Psoas muscle (tissue), 7 donors: ENCODE measurements at regions not wholly inside any gene's neighbourhood (a gene's known extent, or its start where the extent isn't known, plus 50 kb on each side); places are given as distances from the start of the nearest gene placed in this dataset.

Source experiments
- ATAC-seq, 4 donors: fragments of 200-7000 bp; cut with Tn5 transposase; one replicate each; pipeline ENCODE4 v1.9.1; 2020; ENCODE audit warnings: moderate library complexity in 3 of 4, mild to moderate bottlenecking in 2 of 4
- DNase-seq, 2 donors: peaks; one replicate each; pipeline ENCODE4 v3.0.0-alpha.2; 2020
- H3K27ac ChIP-seq: fragments of 200-600 bp; one replicate; pipeline ENCODE4 v1.8.0; 2022
- H3K27me3 ChIP-seq, 3 donors: fragments of 200-600 bp in 1 of 3; one replicate each; pipeline versions ENCODE4 v1.6.1 to v1.8.0; 2013 to 2022; ENCODE audit warnings: low read length in 2 of 3, mild to moderate bottlenecking in 2 of 3, moderate library complexity in 1 of 3; ENCODE audit not compliant: insufficient read depth in 3 of 3
- H3K36me3 ChIP-seq, 2 donors: fragments of 200-600 bp in 1 of 2; one replicate each; pipeline versions ENCODE4 v1.6.1 to v1.8.0; 2013 to 2022; ENCODE audit warnings: low read depth in 1 of 2, mild to moderate bottlenecking in 1 of 2, moderate library complexity in 1 of 2; ENCODE audit not compliant: insufficient read depth in 1 of 2
- H3K4me1 ChIP-seq: fragments of 200-600 bp; one replicate; pipeline ENCODE4 v1.8.0; 2022
- H3K4me3 ChIP-seq: fragments of 200-600 bp; one replicate; pipeline ENCODE4 v1.8.0; 2022; ENCODE audit warnings: mild to moderate bottlenecking
- H3K9me3 ChIP-seq: fragments of 200-600 bp; one replicate; pipeline ENCODE4 v1.8.0; 2022
- WGBS, 3 donors: extraction: QIAGEN DNeasy Blood & Tissue Kit; methylation state at CpG; one replicate each; pipeline versions ENCODE4 v1.1.6 to v1.1.7; 2013; 5-methylcytosine and 5-hydroxymethylcytosine counted together
- intact Hi-C, 2 donors: fragments of 100-400 bp; cut with DNase I; formaldehyde crosslinking; loops; one replicate each; pipeline versions ENCODE4 v1.11.0 to v1.14.2; 2022
- TF ChIP-seq, protein P1 (sequence below): fragments of 200-600 bp; IDR thresholded peaks from one replicate; pipeline ENCODE4 v1.8.0; 2022; ENCODE audit warnings: antibody characterized with exemption
- donor health status: healthy with polysubstance abuse.
- donor health status: DM: no; HTN: no; CAD: no; lungs with moderate emphysema.
- donor health status: Bipolar disorder and iron deficiency.
- donor health status: healthy.
- donor health status: DM: yes; HTN: yes; CAD: no.
- donor health status: DM: no; HTN: no; CAD: no.
- donor health status: DM: yes; HTN: yes; CAD: no.

GRCh38 chr2:4827836-4828235 lies 864.3 kb upstream of the SOX11 start:
- Histone ChIP-seq H3K36me3 (no peaks in the 10 kb centered on the region), H3K4me1 (no peaks in the 10 kb centered on the region), H3K27ac (no peak overlapping the region), H3K27me3 (no peaks in the 10 kb centered on the region), H3K4me3 (no peak overlapping the region), H3K9me3 (no peaks in the 10 kb centered on the region)
- DNase-seq: no peak
- 77 to 80% (median 79%) methylated on average over 3 of the region's 3 CpGs for WGBS, 3 donors
- intact Hi-C loops: no loop called here
- TF ChIP-seq, protein P1, sequence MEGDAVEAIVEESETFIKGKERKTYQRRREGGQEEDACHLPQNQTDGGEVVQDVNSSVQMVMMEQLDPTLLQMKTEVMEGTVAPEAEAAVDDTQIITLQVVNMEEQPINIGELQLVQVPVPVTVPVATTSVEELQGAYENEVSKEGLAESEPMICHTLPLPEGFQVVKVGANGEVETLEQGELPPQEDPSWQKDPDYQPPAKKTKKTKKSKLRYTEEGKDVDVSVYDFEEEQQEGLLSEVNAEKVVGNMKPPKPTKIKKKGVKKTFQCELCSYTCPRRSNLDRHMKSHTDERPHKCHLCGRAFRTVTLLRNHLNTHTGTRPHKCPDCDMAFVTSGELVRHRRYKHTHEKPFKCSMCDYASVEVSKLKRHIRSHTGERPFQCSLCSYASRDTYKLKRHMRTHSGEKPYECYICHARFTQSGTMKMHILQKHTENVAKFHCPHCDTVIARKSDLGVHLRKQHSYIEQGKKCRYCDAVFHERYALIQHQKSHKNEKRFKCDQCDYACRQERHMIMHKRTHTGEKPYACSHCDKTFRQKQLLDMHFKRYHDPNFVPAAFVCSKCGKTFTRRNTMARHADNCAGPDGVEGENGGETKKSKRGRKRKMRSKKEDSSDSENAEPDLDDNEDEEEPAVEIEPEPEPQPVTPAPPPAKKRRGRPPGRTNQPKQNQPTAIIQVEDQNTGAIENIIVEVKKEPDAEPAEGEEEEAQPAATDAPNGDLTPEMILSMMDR: no peak
- ATAC-seq: no peak

GRCh38 chr2:4828682-4829374 lies 863.4 kb upstream of the SOX11 start:
- Histone ChIP-seq H3K4me3 (no peak overlapping the region), H3K9me3 (no peaks in the 10 kb centered on the region), H3K27me3 (no peaks in the 10 kb centered on the region), H3K4me1 (no peaks in the 10 kb centered on the region), H3K27ac (no peak overlapping the region), H3K36me3 (no peaks in the 10 kb centered on the region)
- no peak for DNase-seq
- WGBS, 3 donors: 83 to 85% (median 83%) methylated on average over 8 of the region's 8 CpGs
- TF ChIP-seq, protein P1: no peak
- ATAC-seq: no peak
- intact Hi-C loops: no loop called here

GRCh38 chr2:4831751-4832150 lies 860.4 kb upstream of the SOX11 start:
- intact Hi-C loops: no loop called here
- H3K4me3 ChIP-seq: no peak overlapping the region
- ATAC-seq: no peak

DNA sequence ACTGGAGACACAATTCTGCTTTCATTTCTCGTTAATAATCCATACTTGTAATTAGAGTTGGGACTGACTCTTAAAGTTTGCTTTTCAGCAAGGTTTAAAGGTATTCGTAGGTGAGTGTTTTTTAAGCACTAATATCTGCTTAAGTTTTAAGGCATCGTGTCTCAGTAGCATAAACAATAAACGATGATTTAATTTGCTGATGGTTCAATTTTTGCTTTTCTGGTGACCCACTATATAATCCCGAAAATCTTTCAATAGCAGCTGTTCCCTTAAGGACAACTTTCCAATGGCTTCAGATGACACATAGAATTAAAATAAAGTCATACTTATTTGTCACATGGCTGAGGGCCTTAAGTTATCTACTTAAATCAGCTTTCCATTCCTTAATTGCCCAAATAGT lies 859.5 kb upstream of the SOX11 start:
- Histone ChIP-seq H3K9me3 (no peaks in the 10 kb centered on the region), H3K27ac (no peak overlapping the region), H3K4me3 (no peak overlapping the region), H3K4me1 (no peaks in the 10 kb centered on the region), H3K36me3 (no peaks in the 10 kb centered on the region), H3K27me3 (peaks cover 0 to 2% (median 0%) of the 10 kb centered on the region in 3 donors)
- intact Hi-C loops: no loop called here
- DNase-seq (no peak), ATAC-seq (no peak)
- WGBS, 3 donors: 86 to 95% (median 88%) methylated on average over 5 of the region's 5 CpGs
- TF ChIP-seq, protein P1: no peak

More at GRCh38 chr2:4831751-4832150, 860.4 kb upstream of the SOX11 start:
- Histone ChIP-seq H3K4me1 (no peaks in the 10 kb centered on the region), H3K27ac (no peak overlapping the region), H3K36me3 (no peaks in the 10 kb centered on the region), H3K27me3 (no peaks in the 10 kb centered on the region), H3K9me3 (no peaks in the 10 kb centered on the region)
- TF ChIP-seq, protein P1: no peak
- no peak for DNase-seq

DNA sequence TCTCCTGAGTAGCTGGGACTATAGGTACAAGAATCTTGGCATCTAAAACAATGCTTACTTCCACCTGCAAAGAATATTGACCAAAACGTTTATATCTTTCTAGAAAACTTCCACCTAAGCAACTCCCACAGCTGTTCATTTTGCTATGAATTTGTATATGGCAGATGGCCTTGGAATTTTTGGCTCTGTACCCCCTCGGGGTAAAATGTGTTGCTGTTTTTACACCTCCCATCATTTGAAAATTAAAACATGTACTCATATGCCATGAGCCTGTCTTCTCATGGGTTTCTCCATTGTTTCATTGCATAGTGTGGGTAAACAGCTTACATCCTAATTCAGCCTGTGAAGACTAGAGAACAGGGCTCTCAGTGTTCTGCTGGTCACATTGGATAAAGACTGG lies 853.6 kb upstream of the SOX11 start:
- Histone ChIP-seq H3K9me3 (no peaks in the 10 kb centered on the region), H3K36me3 (no peaks in the 10 kb centered on the region), H3K4me1 (no peaks in the 10 kb centered on the region), H3K27ac (no peak overlapping the region), H3K4me3 (no peak overlapping the region), H3K27me3 (peaks cover 0 to 4% (median 0%) of the 10 kb centered on the region in 3 donors)
- TF ChIP-seq, protein P1: no peak
- DNase-seq (no peak), ATAC-seq (no peak)
- intact Hi-C loops: no loop called here
- WGBS, 3 donors: 27 to 43% (median 32%) methylated on average over 2 of the region's 2 CpGs
